NCI-H2196 (cell line): ENCODE measurements at regions not wholly inside any gene's neighbourhood (a gene's known extent, or its start where the extent isn't known, plus 50 kb on each side); places are given as distances from the start of the nearest gene placed in this dataset.

Experiments
- DNase-seq: peaks from one replicate; lab custom pipeline; 2025; ENCODE audit not compliant: unreplicated experiment; lab: John Stamatoyannopoulos, UW

DNA sequence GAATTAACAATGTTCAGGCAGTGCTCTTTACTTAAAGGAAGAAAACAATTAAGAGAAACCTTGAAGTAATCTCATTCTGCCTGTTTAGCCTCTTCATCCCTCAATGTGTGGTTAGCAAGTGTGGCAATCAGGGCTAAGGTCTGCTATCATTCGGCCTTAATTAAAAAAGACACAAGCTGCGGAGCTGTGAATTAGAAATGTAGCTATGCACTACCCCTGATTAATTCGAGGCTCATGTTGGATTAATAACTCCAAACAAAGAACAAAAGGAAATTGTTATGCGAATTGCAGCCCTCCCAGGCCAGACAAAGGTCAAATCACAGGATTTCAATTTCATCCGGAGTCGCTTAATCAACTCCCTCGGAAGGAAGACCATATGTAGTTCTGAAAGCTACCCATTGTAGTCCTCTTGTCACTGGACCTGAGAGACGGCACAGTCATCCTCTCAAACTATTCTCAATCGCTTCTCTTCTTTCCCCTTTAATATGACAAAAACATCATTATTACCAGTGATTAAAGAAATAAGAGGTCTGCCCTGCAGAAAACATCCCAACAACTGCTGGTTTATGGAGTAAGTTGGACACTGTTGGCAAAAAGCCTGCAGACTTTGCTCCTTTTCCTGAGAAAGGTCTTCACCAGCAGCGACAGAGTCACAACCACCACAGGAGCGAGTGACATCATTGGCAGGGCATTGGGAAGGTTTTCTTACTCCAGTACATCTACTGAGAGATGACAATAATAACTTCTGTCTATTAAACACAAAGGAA lies 71.1 kb upstream of the SOX5 start:
- no peak for DNase-seq

DNA sequence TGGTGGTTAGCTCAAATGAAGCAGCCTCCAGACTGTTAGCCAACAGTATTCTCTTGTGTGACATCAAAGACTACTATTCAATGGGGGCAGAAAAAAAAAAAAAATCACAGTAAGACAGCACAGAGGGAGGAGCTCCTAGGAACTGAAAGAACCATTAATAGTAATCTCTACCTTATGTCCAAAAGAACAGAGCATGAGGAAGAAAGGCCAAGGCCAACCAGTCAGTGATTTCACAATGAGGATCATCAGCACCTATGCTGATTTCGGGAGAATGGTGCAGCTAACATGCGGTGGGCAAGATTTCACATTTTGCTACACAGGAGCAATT lies 66.3 kb upstream of the SOX5 start:
- no peak for DNase-seq

DNA sequence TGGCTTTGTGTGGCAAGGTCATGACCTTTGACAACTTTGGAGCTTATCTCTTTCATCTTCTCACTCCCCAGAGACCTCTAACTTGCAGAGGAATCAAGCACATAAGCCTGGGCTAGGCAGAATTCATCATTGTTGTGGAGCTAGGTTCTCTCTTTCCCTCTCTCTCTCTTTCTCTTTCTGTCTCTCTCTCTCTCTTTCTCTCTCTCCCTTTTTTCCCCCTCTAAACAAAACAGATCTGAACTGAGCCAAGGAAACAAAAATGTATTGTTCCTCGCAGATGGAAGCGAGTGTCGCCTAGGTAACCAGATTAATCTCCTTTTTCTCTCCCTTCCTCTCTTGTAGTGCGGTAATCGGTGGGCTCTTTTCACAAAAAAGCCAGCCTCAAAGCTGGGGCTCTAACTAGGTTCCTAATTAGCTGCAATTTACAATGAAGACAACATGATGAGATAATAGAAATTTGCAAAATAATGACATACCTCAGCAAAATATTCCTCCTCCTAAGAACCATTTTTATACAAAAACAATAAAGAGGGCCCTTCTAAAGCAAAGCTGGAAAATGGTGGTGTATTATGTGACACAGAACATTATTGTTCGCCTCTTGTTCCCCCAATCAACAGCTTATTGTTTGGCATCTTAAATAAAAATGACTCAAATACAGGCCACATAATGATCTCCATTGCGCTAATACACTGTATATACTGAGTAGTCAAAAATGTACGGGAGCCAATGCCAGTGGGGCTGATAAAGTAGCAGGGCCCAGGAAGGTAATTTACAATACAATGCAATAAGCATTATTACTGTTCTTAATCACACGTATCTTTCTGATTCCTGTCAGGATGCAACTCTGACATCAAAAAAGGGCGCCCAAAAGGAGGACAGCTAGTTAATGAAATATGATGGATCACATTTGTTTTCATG lies 65.7 kb upstream of the SOX5 start:
- no peak for DNase-seq

DNA sequence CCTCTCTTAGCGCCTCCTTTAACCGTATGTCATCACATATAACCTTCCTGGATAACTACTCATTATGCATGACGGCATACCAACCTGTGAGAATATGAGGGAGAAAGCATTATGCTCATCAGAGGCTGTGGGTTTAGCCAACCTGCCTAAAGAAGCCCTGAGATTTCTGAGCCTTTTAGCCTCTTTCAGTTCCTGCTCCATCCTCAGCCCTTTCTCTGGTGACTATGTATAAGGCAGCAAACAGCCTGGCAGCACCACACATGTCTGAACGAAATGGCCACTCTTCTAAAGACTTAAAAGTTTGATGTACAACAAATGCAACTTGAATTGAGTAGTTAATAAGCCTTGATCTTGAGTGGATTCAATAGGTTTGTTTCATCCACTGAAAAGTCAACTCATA lies 64.8 kb upstream of the SOX5 start:
- no peak for DNase-seq

DNA sequence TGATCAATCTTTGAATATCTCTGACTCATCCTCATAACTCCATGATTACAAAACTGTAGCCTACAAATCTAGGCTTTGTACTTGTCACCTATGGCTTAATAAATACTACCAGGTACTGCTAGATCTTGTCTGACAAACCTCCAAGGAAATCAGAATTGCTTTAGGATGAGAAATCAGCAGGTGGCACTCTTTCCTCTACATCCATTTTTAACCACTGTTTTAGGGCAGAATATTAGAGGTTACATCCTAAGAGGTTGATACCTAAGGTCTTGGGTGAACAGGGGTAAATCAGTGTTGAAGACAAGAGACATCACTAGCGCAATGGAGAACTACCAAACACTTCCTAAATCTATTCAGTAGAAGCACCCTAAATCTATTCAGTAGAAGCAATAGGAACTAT lies 63.1 kb upstream of the SOX5 start:
- no peak for DNase-seq

DNA sequence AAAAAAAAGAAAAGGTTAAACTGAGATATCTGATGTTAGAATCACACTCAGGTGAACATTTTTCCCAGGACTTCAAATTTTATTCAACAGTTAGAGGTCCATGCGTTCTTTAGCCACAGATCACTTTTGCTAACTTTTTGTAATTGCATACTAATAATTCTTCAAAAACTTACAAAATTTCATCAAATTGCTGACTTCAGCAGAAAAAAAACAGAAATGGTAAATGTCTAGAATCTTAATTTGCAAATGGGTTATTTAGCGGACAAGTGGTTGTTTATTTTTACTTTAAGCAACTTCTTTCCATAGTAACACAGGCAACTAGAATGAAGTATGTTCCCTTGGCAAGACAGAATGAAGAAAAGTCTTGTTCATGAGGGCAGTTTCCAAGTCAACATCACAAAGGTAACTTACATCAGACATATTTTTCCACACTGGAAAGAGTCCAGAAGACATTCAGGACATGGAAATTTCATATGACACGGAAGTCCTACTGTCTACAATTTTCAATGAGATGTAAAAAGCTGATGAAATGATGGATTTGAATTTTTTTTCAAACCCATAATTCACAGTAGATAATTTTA lies 62.5 kb upstream of the SOX5 start:
- DNase-seq = no peak

DNA sequence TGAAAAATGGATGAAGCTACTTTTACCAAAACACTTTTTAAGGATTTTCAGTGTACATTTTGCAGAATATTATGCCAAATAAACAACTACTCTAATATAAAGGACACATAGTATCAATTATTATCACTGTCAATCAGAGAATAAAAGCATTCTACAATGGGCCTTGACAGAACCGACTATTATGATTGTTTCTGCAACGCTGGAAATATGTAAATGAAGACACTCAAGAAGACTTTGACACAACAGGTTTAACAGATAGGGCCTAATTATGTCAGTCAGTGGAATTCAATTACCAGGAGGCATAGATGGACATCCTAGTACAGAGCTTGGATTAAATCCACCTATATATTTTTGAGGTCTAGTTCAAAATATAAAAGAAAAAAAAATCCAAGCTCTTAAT lies 58.7 kb upstream of the SOX5 start:
- no peak for DNase-seq
